Activated CD8-positive, alpha-beta memory T cell treated with anti-CD3 and anti-CD28 coated beads for 1 hour (primary cell): ENCODE measurements at regions not wholly inside any gene's neighbourhood (a gene's known extent, or its start where the extent isn't known, plus 50 kb on each side); places are given as distances from the start of the nearest gene placed in this dataset.

Experiments
- DNase-seq, 2 donors: peaks; one replicate each; pipeline ENCODE4 v3.0.0-alpha.2; 2020; ENCODE audit warnings: low read depth in 1 of 2; ENCODE audit errors: extremely low read depth in 1 of 2

- DNase-seq = no peak
Observed at GRCh38 chr2:7207631-7208030, 290.4 kb downstream of the RNF144A start.

DNA sequence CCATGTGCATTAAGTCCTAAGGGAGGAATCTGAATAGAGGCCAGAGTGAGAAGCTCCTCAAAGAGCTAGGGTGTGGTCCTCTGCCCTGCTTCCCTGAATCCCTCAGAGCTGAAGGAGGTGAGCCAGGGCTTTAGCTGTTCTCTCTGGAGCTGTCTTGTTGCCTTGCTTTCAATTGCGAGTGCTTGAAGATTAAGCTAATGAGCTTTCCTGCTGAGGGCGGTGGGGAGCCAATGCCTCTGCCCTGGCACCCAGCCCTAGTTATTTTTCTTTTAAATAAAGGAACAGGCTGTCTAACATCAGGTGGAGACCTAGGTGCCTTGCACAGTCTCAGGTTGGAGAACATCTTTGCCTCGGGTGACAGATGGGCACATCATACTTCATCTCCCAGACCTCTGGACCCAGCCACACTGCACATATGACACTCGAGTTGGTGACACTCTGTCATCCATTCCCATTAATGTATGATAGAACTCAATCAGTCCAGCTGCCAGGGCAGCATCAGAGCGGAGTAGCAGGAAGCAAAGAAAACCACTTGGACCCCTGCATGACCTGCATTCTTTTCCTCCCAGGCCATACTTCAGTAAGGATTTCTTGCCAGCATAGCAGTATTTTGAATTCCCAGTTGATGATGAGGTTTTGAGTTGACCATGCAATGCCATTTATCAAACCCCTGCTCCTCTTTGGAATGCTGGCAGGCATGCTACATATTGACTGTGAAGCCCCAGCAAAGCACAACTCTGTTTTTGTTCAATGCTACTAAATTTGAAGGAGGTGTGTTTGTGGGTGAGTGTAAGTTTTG is 292.7 kb downstream of the RNF144A start:
- no peak for DNase-seq

GRCh38 chr2:7210712-7211111 is 293.5 kb downstream of the RNF144A start:
- DNase-seq = no peak

- DNase-seq = no peak
Observed at GRCh38 chr2:7225848-7226247, 308.6 kb downstream of the RNF144A start.

DNA sequence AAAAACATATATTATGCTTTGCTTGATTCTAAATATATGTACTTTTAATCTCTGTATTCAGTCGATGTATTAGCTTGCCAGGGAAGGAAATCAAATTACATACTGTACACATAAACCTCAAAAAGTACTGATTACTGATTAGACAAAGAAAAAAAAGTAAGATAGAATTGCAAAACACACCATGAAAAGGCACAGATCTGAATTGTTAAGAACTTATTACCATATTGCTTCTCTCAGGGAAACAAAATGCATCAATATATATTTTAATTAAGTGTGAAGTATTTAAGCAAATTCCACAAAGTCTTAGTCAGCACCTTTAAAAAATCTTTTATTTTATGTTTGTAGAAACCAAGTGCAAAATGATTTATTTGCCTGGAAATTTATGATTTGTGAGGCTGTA is 309.3 kb downstream of the RNF144A start:
- no peak for DNase-seq

DNA sequence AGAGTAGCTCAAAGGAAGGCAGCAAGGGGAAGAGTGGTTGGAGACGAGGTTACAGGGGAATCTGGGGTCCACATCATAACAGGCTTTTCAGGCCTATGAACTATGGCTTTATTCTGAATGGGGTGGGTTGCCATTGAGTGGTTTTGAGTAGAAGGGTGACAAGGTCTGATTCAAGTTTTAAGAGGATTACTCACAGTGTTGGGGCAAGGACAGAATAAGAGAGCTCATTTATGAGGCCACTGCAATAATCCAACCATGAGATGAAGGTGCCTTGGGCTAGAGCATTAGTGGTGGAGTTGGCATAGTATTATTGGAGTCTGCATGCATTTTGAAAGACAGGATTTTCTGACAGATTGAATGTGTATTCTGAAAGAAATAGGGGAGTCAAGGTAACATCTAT is 315.9 kb downstream of the RNF144A start:
- DNase-seq = no peak

- DNase-seq = no peak
Observed at GRCh38 chr2:7237466-7237865, 320.3 kb downstream of the RNF144A start.

GRCh38 chr2:7239078-7239477 is 321.9 kb downstream of the RNF144A start:
- no peak for DNase-seq

GRCh38 chr2:7241041-7241745 is 324.0 kb downstream of the RNF144A start:
- DNase-seq = no peak

DNA sequence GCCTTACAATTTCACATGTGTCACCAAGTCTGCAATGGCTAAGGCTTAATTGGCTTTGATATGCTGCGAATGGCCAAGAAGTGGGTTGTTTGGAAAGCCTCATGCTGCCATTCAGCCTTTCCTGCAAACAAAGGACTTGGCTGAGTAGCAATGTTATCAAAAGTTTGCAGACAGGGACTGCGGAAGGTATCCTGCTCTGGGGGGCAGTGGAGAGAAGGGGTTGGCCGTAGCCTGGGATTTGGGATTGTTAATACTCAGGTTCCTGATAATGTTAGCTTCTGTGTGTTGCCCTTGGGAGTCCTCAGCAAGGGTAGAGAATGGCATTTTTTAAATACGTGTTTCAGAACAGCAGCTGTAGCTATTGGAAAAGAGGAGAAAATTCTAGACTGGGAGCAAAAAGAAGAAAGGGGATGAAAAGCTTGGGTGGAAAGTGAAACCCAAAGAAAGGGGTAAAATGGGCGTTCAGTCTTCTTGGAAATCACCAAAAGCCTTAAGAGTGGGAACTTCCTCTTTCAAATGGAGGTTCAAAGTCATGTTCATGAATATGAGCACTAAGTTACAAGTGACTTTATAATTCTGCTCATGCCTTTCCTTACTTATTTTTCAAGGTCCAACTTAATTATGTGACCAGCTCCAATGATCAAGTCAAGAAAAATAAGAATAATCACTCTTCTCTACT is 325.1 kb downstream of the RNF144A start:
- DNase-seq = no peak

- DNase-seq = no peak
Observed at GRCh38 chr2:7243276-7243675, 326.1 kb downstream of the RNF144A start.

GRCh38 chr2:7256377-7256776 is 339.2 kb downstream of the RNF144A start:
- DNase-seq = no peak

DNA sequence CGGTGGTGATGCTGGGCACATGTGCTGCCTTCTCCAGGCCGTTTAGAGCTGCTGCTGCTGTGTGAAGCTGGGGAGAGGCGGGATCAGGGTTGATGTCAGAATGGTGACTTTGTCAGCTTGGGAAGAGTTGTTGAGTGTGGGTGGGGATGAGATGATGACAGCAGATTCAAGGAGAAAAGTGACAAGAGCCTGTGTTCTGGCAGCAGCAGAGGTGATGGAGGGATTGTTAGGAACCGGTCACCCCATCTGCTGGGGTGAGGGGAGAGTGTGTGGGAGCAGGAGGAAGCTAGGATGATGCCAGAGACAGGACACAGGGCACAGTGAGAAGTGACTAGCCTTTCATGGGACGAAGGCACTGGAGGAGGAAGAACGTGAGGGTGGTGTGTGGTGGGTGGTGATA is 345.5 kb downstream of the RNF144A start:
- DNase-seq = no peak

DNA sequence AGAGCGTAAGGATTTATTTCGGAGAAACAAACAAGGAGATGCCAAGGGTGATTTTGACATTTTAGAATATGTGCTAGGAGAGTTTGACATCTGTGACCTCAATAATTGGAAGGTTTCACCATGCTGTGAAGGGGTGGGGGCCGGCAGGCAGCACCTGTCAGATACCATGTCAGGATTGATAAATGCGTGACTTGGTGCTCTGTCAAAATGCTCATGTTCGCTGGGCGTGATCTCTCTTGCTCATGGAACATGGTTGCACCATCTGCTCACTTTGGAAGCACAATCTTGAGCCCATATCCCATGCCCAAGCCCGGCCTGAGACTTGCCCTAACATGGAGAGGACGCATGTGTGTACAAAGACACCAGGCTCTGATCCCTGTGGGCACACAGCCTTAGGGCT is 347.6 kb downstream of the RNF144A start:
- DNase-seq = no peak

DNA sequence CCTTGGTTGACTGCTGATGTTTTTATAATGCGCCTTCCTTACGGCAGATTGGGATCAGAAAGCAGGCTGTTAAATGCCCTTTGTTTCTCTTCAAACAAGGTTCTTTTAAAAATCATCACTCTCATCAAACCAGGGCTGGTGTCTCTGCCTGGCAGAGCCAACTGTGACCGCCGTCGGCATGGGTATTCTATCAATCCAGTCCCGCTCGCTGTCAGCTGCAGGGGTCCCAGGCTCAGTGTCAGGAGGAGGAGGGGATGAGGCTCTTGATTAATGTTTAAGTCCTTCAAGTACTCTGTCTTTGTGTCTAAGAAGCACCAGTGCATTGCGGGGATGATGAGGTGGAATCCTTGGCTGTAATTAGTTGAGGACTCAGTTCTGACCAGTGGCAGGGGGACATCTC is 348.1 kb downstream of the RNF144A start:
- DNase-seq = no peak

GRCh38 chr2:7269106-7269643 is 352.0 kb downstream of the RNF144A start:
- no peak for DNase-seq

- no peak for DNase-seq
Observed at GRCh38 chr2:7270011-7270431, 352.8 kb downstream of the RNF144A start.

GRCh38 chr2:7272210-7272609 is 355.0 kb downstream of the RNF144A start:
- DNase-seq = no peak

GRCh38 chr2:7278984-7279383 is 361.8 kb downstream of the RNF144A start:
- DNase-seq = no peak

DNA sequence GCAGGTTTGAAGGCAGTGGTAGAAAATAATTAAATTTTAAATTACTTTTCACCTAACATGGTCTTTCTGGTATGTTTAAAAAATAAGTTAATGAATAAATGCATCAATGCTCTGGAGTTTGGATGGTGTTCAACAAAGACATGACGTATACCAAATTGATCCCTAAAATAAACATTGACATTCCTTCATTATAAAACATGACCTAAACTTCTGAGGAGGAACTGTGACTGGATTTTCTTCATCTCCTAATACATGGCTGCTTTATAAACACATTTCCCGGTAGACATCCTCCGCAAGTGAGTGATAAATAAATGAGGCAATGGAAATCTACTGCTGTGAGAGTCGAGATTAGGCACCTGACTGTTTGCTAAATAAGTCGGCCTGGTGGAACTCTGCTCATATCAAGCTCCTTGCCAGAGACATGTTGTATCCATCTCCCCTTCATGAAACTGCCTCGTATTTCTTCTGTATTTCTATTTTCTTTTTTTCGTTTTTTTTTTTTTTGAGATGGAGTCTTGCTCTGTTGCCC is 362.3 kb downstream of the RNF144A start:
- DNase-seq = no peak

- no peak for DNase-seq
Observed at GRCh38 chr2:7280790-7281189, 363.6 kb downstream of the RNF144A start.
